Stomach (tissue), 8 donors: ENCODE measurements at regions not wholly inside any gene's neighbourhood (a gene's known extent, or its start where the extent isn't known, plus 50 kb on each side); places are given as distances from the start of the nearest gene placed in this dataset.

ENCODE experiments used
- DNase-seq, 2 donors: peaks; one replicate each; pipeline versions ENCODE4 v3.0.0 to v3.0.0-alpha.2; 2013 to 2019
- H3K27ac ChIP-seq, 5 donors: fragments of 200-600 bp in 4 of 5; sonication (generic) in 4 of 5; one replicate each; pipeline ENCODE4 v1.5.1; 2013 to 2019; ENCODE audit warnings: mild to moderate bottlenecking in 1 of 5, moderate library complexity in 1 of 5
- H3K27me3 ChIP-seq, 3 donors: fragments of 200-600 bp; sonication (generic); one replicate each; pipeline ENCODE4 v1.5.1; 2017 to 2019; ENCODE audit warnings: mixed run types in 1 of 3
- H3K36me3 ChIP-seq, 4 donors: fragments of 200-600 bp; sonication (generic); 1 replicate in 3 of 4; 2 replicates in 1 of 4; pipeline ENCODE4 v1.5.1; 2016 to 2019
- H3K4me1 ChIP-seq, 4 donors: fragments of 200-600 bp; sonication (generic); one replicate each; pipeline ENCODE4 v1.5.1; 2016 to 2019
- H3K4me3 ChIP-seq, 4 donors: fragments of 200-600 bp; sonication (generic) in 3 of 4; one replicate each; pipeline ENCODE4 v1.5.1; 2016 to 2019; ENCODE audit warnings: mild to moderate bottlenecking in 1 of 4
- H3K9me3 ChIP-seq, 4 donors: fragments of 200-600 bp; sonication (generic); one replicate each; pipeline ENCODE4 v1.5.1; 2016 to 2019
- EP300 ChIP-seq: sonication (generic); formaldehyde crosslinking; IDR thresholded peaks from one replicate; pipeline ENCODE4 v1.6.1; 2017; ENCODE audit warnings: antibody characterized with exemption
- POLR2A ChIP-seq, 4 donors: fragments of 450-650 bp; IDR thresholded peaks; one replicate each; pipeline ENCODE4 v1.6.1; 2016; ENCODE audit warnings: antibody characterized with exemption in 4 of 4, control low read depth in 2 of 4, mild to moderate bottlenecking in 1 of 4, moderate library complexity in 1 of 4
- POLR2AphosphoS5 ChIP-seq, 3 donors: sonication (generic); formaldehyde crosslinking; IDR thresholded peaks; one replicate each; pipeline ENCODE4 v1.6.1; 2016; ENCODE audit warnings: antibody characterized with exemption in 3 of 3
- WGBS, 5 donors: extraction: QIAGEN DNeasy Blood & Tissue Kit in 3 of 5; methylation state at CpG; one replicate each; pipeline versions ENCODE4 v1.1.5 to v1.1.7; 2013 to 2018; 5-methylcytosine and 5-hydroxymethylcytosine counted together
- intact Hi-C: fragments of 100-400 bp; cut with DNase I; formaldehyde crosslinking; loops from one replicate; pipeline ENCODE4 v1.15.1; 2023; ENCODE audit warnings: low total_unique reads
- TF ChIP-seq, protein P1 (sequence below), 7 experiments: fragments of 450-650 bp in 4 of 7; fragments of 200-600 bp in 3 of 7; sonication (generic) in 3 of 7; IDR thresholded peaks; one replicate each; pipeline ENCODE4 v1.5.1; 2016 to 2019; ENCODE audit warnings: antibody characterized with exemption in 7 of 7, control low read depth in 2 of 7, mild to moderate bottlenecking in 1 of 7
- donor health status: healthy with polysubstance abuse.
- donor health status: Bipolar disorder and iron deficiency.
- donor health status: healthy.

DNA sequence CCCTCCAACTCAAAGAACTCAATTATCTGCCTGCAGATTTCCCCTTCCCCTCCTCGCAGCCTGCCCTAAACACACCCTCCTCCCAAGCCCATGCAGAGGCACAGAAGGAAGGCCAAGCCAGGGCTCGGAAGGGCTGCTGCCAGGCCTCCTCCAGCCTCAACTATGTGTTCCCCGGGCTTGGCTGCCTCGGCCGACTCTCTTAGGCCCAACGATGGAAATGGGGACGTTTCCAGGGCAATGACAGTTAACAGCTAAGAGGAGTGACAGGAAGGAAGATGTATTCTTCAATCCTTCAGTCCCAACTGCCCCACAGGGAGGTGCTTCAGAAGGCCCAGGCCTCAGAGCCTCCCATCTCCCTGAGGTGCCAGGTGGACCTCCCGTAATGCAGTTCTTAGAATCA lies 104.0 kb upstream of the AKIP1 start:
- TF ChIP-seq POLR2A (IDR thresholded peaks at IDR 0.05) (no peak), EP300 (no peak), POLR2AphosphoS5 (IDR thresholded peaks at IDR 0.05) (no peak)
- TF ChIP-seq, protein P1, sequence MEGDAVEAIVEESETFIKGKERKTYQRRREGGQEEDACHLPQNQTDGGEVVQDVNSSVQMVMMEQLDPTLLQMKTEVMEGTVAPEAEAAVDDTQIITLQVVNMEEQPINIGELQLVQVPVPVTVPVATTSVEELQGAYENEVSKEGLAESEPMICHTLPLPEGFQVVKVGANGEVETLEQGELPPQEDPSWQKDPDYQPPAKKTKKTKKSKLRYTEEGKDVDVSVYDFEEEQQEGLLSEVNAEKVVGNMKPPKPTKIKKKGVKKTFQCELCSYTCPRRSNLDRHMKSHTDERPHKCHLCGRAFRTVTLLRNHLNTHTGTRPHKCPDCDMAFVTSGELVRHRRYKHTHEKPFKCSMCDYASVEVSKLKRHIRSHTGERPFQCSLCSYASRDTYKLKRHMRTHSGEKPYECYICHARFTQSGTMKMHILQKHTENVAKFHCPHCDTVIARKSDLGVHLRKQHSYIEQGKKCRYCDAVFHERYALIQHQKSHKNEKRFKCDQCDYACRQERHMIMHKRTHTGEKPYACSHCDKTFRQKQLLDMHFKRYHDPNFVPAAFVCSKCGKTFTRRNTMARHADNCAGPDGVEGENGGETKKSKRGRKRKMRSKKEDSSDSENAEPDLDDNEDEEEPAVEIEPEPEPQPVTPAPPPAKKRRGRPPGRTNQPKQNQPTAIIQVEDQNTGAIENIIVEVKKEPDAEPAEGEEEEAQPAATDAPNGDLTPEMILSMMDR (IDR thresholded peaks at IDR 0.05): no peak
- DNase-seq: no peak
- H3K27me3 ChIP-seq: no peaks in the 10 kb centered on the region
- WGBS, 5 donors: 51 to 82% (median 76%) methylated on average over 8 of the region's 8 CpGs
- peak overlapping the region; percentile 81 to 98 (median 92) for H3K27ac ChIP-seq
- peak overlapping the region; percentile 59 to 66 (median 60) for H3K4me3 ChIP-seq
- intact Hi-C loops: loop anchor here (10.0 kb wide), 1 partner anchor 92 kb away; no protein-coding TSS in a partner anchor
- no peaks in the 10 kb centered on the region for H3K9me3 ChIP-seq
- peaks cover 0 to 4% (median 0%) of the 10 kb centered on the region in 4 donors for H3K36me3 ChIP-seq
- peaks cover 48 to 91% (median 71%) of the 10 kb centered on the region in 4 donors for H3K4me1 ChIP-seq

DNA sequence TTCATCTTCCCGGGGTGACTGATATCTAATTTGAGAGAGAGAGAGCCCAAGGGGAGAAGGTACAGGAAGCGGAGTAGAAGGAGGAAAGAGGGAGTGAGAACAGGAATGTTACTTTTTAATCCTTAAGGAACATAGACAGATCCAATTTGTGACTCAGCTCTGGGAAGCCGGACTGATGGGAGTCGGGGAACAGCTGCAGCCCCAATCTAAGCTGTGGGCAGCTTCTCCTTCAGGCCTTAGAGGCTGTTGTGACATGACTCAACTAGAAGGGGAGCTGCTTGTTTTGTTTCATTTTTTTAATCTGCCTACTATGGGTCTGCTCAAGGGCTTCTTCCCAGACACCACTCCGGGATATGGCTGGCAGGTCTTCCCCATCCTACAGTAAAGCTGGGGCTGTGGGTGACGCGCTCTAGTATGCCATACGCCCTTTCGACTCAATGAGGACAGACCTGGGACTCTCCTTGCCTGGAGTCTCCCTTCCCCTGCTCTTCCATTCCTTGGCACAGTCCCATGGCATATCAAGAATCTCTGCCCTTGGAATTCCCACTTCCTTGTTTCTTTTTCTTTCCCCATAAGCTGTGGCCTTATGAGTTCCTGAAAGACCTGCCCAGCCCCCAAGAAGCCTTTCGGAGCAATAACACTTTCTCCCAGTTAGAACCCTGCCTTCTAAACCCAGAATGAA lies 103.3 kb upstream of the AKIP1 start:
- Histone ChIP-seq H3K36me3 (peaks cover 0 to 4% (median 0%) of the 10 kb centered on the region in 4 donors), H3K27ac (peak overlapping the region; percentile 81 to 98 (median 92)), H3K4me1 (peaks cover 56 to 91% (median 73%) of the 10 kb centered on the region in 4 donors), H3K4me3 (peak overlapping the region; percentile 59 to 66 (median 60)), H3K9me3 (no peaks in the 10 kb centered on the region), H3K27me3 (no peaks in the 10 kb centered on the region)
- intact Hi-C loops: loop anchor here (10.0 kb wide), 1 partner anchor 93 kb away; no protein-coding TSS in a partner anchor
- WGBS, 5 donors: 30 to 54% (median 42%) methylated on average over 10 of the region's 10 CpGs
- TF ChIP-seq EP300 (no peak), POLR2AphosphoS5 (IDR thresholded peaks at IDR 0.05) (peak in 2 of 3 donors; percentile 53 to 66), POLR2A (IDR thresholded peaks at IDR 0.05) (no peak)
- peak; percentile 46 to 74 for DNase-seq

DNA sequence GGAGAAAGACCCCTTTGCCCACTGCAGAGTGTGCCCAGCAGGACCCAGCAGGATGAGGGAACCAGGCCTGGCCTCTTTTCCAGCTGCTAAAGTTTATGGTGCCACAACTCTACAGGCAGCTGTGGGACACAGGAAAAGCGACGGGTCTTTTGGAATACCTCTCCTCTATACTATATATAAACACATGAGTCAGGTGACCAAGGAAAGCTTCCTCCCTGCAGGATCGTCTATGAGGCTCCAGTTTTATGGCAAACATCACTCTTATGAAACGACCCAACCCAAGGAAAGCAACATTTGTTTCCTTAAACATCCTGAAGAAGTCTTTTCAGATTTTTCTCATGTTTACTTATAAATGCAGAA lies 102.8 kb upstream of the AKIP1 start:
- Histone ChIP-seq H3K27ac (peak overlapping the region; percentile 81 to 98 (median 92)), H3K36me3 (peaks cover 0 to 4% (median 0%) of the 10 kb centered on the region in 4 donors), H3K9me3 (no peaks in the 10 kb centered on the region), H3K4me1 (peaks cover 60 to 93% (median 76%) of the 10 kb centered on the region in 4 donors), H3K4me3 (peak overlapping the region; percentile 59 to 66 (median 60)), H3K27me3 (no peaks in the 10 kb centered on the region)
- no peak for TF ChIP-seq EP300
- TF ChIP-seq POLR2A (IDR thresholded peaks at IDR 0.05): no peak
- TF ChIP-seq POLR2AphosphoS5 (IDR thresholded peaks at IDR 0.05): no peak
- TF ChIP-seq, protein P1 (IDR thresholded peaks at IDR 0.05): no peak
- intact Hi-C loops: loop anchor here (10.0 kb wide), 1 partner anchor 93 kb away; no protein-coding TSS in a partner anchor
- WGBS, 5 donors: 11 to 19% (median 16%) methylated on average over 4 of the region's 4 CpGs
- DNase-seq: no peak

DNA sequence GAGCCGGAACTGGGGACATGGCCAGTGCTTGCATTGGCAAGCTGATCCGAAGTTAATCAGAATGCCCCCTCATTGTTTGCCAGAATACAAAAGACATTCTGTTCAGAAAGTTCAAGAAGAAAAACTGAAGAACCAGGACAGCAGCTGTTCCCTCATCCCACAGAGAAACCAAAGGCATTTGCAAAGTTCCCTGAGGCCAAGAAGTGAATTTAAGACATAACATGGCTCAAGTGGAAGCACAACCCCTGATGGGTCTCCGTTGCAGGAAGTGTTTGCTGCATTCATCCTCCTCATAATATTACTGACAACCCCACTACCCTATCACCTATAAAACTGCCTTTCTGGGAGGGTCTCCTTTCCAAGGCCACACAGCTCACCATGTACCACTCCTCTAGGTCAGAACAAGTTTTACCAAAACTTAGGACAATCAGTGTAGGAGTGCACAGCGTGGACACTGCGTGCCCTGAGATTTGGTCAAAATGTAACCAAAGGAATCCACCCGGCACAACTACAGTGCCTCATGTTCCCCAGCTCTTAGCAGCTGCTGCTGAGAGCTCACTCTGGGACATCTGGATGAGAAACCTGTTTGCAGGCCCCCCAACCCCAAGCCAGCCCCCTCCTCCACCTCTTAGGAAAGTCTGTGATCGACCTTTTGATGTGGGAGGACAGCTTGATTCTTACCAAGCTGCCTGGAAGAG lies 101.6 kb upstream of the AKIP1 start:
- peak overlapping the region; percentile 78 to 98 (median 92) for H3K27ac ChIP-seq
- H3K4me1 ChIP-seq: peaks cover 69 to 93% (median 77%) of the 10 kb centered on the region in 4 donors
- no peaks in the 10 kb centered on the region for H3K27me3 ChIP-seq
- H3K36me3 ChIP-seq: no peaks in the 10 kb centered on the region
- TF ChIP-seq, protein P1 (IDR thresholded peaks at IDR 0.05): no peak
- peak in 1 of 4 donors; percentile 6 for TF ChIP-seq POLR2A (IDR thresholded peaks at IDR 0.05)
- peak in 1 of 2 donors; percentile 48 for DNase-seq
- intact Hi-C loops: loop anchor here (10.0 kb wide), 1 partner anchor 95 kb away; no protein-coding TSS in a partner anchor
- WGBS, 5 donors: 15 to 31% (median 20%) methylated on average over 7 of the region's 7 CpGs
- no peaks in the 10 kb centered on the region for H3K9me3 ChIP-seq
- peak overlapping the region; percentile 59 to 66 (median 60) for H3K4me3 ChIP-seq
